ENCODE measurements at regions not wholly inside any gene's neighbourhood (a gene's known extent, or its start where the extent isn't known, plus 50 kb on each side); places are given as distances from the start of the nearest gene placed in this dataset.
"Not testable (repeated sequence)": the region's sequence is repeated elsewhere in the genome, so short reads cannot be mapped to it uniquely, and the experiment has no call there.

- DNase-seq, result no peak
These were observed 322.1 kb downstream of the ARL4A start for GRCh38 chr7:13009517-13009916.

DNA sequence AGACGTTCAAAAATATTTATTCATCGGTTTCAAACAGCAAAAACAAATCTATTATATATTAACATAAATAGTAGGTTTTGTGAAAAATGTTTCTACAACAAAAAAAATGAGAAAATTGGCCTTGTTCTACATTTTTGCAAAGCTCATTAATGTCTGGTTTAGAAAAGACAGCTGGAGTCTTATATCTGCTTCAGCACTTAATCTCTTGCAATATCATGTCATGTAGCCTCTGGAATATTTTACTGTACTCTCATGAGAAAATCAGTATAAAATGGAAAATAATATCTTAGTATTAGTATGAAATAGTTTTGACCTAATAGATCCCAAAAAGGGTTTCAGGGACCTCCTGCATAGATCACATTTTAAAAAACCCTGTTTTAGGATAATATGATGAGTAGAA, 326.6 kb downstream of the ARL4A start:
- DNase-seq, result no peak

GRCh38 chr7:13016036-13016581, 328.7 kb downstream of the ARL4A start:
- no peak for DNase-seq

- DNase-seq, result no peak
These were observed 329.3 kb downstream of the ARL4A start for GRCh38 chr7:13016592-13017332.

DNA sequence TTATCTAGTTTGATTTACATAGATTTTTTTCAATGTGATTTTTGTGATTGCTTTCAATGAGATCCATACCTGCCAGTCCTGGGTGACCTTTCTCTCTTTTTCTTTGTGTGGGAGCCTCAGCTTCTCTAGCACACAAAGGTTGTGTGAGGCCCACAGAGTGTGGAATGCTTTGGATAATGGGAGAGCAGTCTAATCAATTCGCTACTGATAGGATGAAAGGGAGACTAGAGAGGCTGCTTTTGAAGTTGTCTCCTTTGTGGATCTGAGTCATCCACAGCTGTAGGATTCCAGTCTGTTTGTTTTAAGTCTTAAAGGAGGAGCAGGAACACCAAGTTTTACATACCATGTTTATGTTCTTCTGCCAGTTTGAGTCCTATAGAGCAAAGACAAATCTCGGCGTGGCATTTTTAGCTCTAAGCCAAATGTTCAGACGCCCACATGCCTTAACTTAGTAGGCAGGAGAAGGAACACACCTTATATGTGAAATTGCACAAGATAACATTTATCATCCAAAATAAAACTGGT, 330.0 kb downstream of the ARL4A start:
- no peak for DNase-seq

DNA sequence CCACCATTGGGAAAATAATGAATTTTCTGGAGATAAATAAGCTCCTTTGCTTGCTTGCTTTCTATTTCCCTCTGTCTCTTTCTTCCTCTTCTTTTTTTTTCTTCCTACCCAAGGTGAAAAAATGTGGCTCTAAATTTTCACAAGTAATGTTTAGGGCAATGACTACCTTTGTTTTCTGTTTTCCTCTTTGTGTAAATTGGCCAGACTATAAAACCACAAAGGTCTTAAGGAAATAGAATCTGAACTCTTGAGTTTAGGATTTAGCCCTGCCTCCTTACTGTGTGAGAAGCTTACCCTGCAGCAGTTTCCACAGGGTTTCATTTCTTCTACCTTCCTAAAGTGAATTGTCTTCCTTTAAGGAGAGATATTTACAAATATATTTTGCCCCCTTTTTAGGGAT, 330.4 kb downstream of the ARL4A start:
- no peak for DNase-seq

- no peak for DNase-seq
These were observed 334.3 kb downstream of the ARL4A start for GRCh38 chr7:13021566-13022300.

GRCh38 chr7:13024121-13024674, 336.8 kb downstream of the ARL4A start:
- DNase-seq, result no peak

DNA sequence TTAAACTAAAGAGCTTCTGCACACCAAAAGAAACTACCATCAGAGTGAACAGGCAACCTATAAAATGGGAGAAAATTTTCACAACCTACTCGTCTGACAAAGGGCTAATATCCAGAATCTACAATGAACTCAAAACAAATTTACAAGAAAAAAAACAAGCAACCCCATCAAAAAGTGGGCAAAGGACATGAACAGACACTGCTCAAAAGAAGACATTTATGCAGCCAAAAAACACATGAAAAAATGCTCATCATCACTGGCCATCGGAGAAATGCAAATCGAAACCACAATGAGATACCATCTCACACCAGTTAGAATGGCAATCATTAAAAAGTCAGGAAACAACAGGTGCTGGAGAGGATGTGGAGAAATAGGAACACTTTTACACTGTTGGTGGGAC, 337.6 kb downstream of the ARL4A start:
- DNase-seq, result not testable (repeated sequence)

DNA sequence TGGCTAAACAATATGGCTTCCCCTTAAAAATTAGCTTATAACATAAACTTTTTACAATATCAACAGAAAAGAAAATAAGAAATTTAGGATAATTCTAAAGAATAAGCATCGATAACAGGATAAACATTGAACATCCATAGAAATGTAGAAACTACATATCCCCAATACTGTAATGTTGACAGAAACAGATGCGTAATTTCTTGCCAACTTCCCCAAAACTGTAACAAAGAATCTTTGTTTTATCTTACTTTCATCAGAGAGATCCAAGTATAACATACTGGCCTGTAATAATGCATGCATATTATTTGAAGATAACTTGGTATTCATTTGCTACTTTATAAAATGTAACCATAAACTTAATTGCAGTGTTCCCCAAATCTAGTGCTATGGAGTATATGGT, 339.9 kb downstream of the ARL4A start:
- DNase-seq, result no peak

DNA sequence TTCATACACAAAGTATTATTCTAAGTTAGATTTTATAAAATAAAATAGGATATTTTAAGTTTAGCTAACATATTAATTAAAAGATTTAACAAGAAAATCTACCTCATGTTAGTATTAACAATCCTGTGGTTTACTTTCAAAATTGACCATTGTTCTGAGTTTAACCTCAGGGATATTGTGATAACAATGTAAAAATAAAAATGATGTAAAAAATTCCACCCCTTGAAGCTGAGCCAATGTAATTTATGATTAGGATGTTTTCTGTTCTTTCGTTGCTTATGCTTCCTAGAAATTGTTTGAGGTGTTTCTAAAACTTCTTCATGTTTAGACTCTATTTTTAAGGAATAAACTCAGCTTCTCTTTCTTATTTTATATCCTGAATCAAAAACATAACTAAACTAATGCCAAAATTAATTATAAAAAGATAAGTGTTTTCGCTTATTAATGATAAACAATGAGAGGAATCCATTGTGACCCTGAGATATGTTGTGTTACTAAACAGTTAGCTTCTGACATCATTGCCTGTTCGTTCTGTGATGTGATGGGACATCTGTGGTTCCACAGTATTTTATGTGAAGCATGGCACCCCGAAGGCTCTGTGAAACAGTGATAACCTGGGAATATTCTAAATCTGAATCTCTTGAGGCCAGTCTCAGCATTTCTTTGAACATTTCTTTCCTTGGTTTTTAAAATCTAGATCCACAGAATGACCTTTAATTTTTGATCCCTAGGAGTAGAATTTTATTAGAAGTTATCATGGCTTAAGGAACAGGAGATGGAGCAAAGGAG, 340.8 kb downstream of the ARL4A start:
- DNase-seq, result no peak

GRCh38 chr7:13028825-13029099, 341.3 kb downstream of the ARL4A start:
- DNase-seq, result no peak

GRCh38 chr7:13031468-13031867, 344.0 kb downstream of the ARL4A start:
- DNase-seq, result no peak

GRCh38 chr7:13032084-13032483, 344.7 kb downstream of the ARL4A start:
- no peak for DNase-seq

GRCh38 chr7:13032576-13032975, 345.1 kb downstream of the ARL4A start:
- no peak for DNase-seq

DNA sequence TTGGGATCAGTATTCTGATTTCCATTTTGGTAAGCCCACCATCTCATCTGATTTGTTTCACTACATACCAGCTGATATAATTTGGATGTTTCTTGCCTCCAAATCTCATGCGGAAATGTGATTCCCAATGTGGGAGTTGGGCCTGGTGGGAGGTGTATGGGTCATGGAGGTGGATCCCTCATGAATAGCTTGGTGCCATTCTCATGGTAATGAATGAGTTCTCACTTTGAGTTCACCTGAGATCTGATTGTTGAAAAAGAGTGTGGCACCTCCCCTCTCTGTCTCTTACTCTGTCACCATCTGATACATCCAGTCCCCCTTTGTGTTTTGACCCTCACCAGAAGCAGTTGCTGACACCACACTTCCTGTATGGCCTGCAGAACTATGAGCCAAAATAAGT, 347.3 kb downstream of the ARL4A start:
- DNase-seq, result no peak

DNA sequence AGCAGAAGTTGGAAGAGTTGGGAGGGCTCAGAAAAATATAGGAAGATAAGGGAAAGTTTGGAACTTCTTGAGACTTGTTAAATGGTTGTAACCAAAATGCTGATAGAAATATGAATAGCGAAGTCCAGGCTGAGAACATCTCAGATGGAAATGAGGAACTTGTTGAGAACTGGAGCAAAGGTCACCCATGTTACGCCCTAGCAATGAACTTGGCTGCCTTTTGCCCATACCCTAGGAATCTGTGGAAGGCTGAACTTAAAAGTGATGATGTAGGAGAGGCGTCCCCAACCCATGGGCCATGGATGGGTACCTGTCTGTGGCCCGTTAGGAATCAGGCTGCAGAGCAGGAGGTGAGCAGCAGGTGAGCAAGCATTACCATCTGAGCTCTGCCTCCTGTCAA, 347.8 kb downstream of the ARL4A start:
- no peak for DNase-seq

DNA sequence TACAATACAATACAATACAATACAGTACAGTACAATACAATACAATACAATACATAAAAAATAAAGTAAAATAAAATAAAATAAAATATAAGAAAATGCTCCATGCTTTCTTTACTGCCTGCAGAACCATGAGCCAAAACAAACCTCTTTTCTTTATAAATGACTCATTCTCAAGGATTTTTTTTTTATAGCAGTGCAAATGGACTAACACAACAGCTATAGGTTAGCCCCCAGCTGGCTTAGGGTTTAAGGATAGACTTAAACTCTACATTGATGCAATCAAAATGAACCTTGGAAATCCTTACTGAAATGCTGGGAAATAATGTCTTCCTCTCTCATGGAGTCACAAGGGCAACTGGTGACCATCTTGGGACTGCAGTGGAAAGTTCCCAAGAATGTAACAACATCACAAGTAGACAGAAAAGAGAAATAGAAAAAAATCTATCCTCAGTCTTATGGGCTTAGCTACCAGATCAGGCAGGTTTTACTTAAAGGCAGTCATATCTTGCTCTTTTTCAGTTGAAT, 348.9 kb downstream of the ARL4A start:
- DNase-seq, result no peak

GRCh38 chr7:13037216-13037615, 349.8 kb downstream of the ARL4A start:
- DNase-seq, result no peak

GRCh38 chr7:13041368-13041988, 354.0 kb downstream of the ARL4A start:
- no peak for DNase-seq

DNA sequence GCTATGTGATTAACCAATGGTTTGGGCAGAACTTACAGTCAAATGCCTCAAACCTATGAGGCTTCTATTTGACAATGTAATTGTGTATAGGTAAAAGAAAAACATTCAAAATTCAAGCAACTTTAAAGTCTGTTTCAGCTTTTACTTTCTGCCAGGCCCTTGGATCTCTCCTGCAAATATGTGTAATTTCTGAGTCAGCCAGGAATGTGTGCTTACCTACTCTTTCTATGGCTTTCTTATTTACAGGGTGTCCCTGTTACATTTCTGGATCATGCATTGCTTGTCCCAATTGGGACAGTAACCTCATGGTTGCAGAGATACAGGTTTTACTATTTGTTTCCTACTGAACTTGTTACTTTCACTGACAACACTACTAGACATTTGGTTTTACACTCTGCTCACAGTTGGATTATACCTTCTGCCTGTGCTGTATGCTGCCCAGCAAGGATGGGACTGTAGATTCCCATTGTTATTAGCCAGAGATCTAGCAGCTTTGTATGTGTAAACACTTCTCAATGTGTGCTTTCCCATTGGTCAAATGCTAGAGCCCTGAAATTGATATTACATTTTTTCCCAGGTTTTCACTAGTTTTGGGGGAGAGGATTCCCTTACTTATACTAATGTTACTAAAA, 355.3 kb downstream of the ARL4A start:
- DNase-seq, result no peak

DNA sequence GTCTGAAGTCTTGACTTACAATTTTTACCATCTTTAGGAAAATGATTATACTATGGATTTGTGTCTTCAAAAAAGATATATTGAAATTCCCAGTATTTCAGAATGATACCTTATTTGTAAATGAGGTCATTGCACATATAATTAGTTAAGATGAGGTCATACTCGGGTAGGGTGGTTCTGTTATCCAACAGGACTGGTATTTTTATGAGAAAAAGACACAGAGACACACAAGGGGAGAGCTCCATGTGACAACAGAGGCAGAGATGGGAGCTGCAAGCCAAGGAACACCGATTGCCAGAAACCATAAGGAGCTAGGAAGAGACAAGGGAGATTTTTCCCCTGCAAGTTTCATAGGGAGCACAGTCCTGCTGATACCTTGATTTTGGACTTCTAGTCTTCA, 356.9 kb downstream of the ARL4A start:
- no peak for DNase-seq

All from stimulated activated CD4-positive, alpha-beta T cell treated with anti-CD3 and anti-CD28 coated beads, Interleukin-4, amount 100 ng/mL, for 24 hours (primary cell).